Kidney epithelial cell (primary cell): ENCODE measurements at regions not wholly inside any gene's neighbourhood (a gene's known extent, or its start where the extent isn't known, plus 50 kb on each side); places are given as distances from the start of the nearest gene placed in this dataset.
"Not testable (repeated sequence)": the region's sequence is repeated elsewhere in the genome, so short reads cannot be mapped to it uniquely, and the experiment has no call there.

Experiments
- DNase-seq: peaks from one replicate; pipeline ENCODE4 v3.0.0-alpha.2; 2010; ENCODE audit warnings: low read depth
- H3K27me3 ChIP-seq: 2 replicates; pipeline ENCODE4 v1.6.0; 2011; ENCODE audit warnings: low read length; ENCODE audit not compliant: control insufficient read depth, insufficient read depth
- H3K36me3 ChIP-seq: 2 replicates; pipeline ENCODE4 v1.5.1; 2011; ENCODE audit warnings: low read length; ENCODE audit not compliant: control insufficient read depth, insufficient read depth
- H3K4me3 ChIP-seq: 2 replicates; pipeline ENCODE4 v1.5.1; 2011; ENCODE audit warnings: low read depth, mild to moderate bottlenecking, control low read depth, low read length
- CTCF ChIP-seq: IDR thresholded peaks from 2 replicates; pipeline ENCODE4 v1.5.1; 2011; ENCODE audit warnings: mild to moderate bottlenecking, moderate library complexity, low read length, control low read depth, inconsistent platforms; ENCODE audit not compliant: insufficient read depth, poor library complexity, severe bottlenecking

- no peak for TF ChIP-seq CTCF
Measured at GRCh38 chr5:44089424-44090144, 299.6 kb downstream of the FGF10 start.

GRCh38 chr5:44085083-44085482 lies 304.1 kb downstream of the FGF10 start:
- Histone ChIP-seq H3K4me3 (no peak overlapping the region), H3K27me3 (no peaks in the 10 kb centered on the region), H3K36me3 (no peaks in the 10 kb centered on the region)
- no peak for TF ChIP-seq CTCF
- no peak for DNase-seq

More at GRCh38 chr5:44089424-44090144, 299.6 kb downstream of the FGF10 start:
- H3K36me3 ChIP-seq = no peaks in the 10 kb centered on the region
- no peak for DNase-seq
- H3K4me3 ChIP-seq = no peak overlapping the region
- H3K27me3 ChIP-seq = no peaks in the 10 kb centered on the region

- DNase-seq, H3K27me3 ChIP-seq, H3K36me3 ChIP-seq, H3K4me3 ChIP-seq: not testable (repeated sequence)
Measured at GRCh38 chr5:44074547-44074946, 314.7 kb downstream of the FGF10 start.

GRCh38 chr5:44051591-44051990 lies 337.6 kb downstream of the FGF10 start:
- no peaks in the 10 kb centered on the region for H3K27me3 ChIP-seq
- H3K36me3 ChIP-seq = no peaks in the 10 kb centered on the region
- no peak for DNase-seq
- H3K4me3 ChIP-seq = no peak overlapping the region
- TF ChIP-seq CTCF = no peak

GRCh38 chr5:44048276-44048984 lies 340.8 kb downstream of the FGF10 start:
- H3K36me3 ChIP-seq = no peaks in the 10 kb centered on the region
- H3K27me3 ChIP-seq = no peaks in the 10 kb centered on the region
- DNase-seq = no peak
- no peak for TF ChIP-seq CTCF
- H3K4me3 ChIP-seq = no peak overlapping the region

- no peaks in the 10 kb centered on the region for H3K27me3 ChIP-seq
- DNase-seq = no peak
- H3K36me3 ChIP-seq = no peaks in the 10 kb centered on the region
- TF ChIP-seq CTCF = no peak
- H3K4me3 ChIP-seq = no peak overlapping the region
Measured at GRCh38 chr5:44046619-44047364, 342.4 kb downstream of the FGF10 start.

GRCh38 chr5:44044549-44044948 lies 344.7 kb downstream of the FGF10 start:
- not testable (repeated sequence) for H3K4me3 ChIP-seq, H3K36me3 ChIP-seq, DNase-seq

More at GRCh38 chr5:44044549-44044948, 344.7 kb downstream of the FGF10 start:
- H3K27me3 ChIP-seq = not testable (repeated sequence)
